Thyroid gland (tissue), 4 donors: ENCODE measurements at regions not wholly inside any gene's neighbourhood (a gene's known extent, or its start where the extent isn't known, plus 50 kb on each side); places are given as distances from the start of the nearest gene placed in this dataset.
"Not testable (repeated sequence)": the region's sequence is repeated elsewhere in the genome, so short reads cannot be mapped to it uniquely, and the experiment has no call there.

ENCODE experiments used
- CTCF ChIP-seq, 6 experiments: fragments of 200-600 bp in 3 of 6; fragments of 450-650 bp in 3 of 6; sonication (generic) in 3 of 6; IDR thresholded peaks; one replicate each; pipeline ENCODE4 v1.5.1; 2016 to 2019; ENCODE audit warnings: antibody characterized with exemption in 6 of 6, mild to moderate bottlenecking in 2 of 6, inconsistent platforms in 1 of 6, moderate library complexity in 1 of 6
- POLR2A ChIP-seq, 2 donors: fragments of 450-650 bp; IDR thresholded peaks; one replicate each; pipeline ENCODE4 v1.6.1; 2017; ENCODE audit warnings: antibody characterized with exemption in 2 of 2, mild to moderate bottlenecking in 2 of 2, moderate library complexity in 1 of 2

GRCh38 chr13:37172226-37172625 lies 66.8 kb upstream of the CSNK1A1L start:
- TF ChIP-seq POLR2A, CTCF (IDR thresholded peaks at IDR 0.05): not testable (repeated sequence)
